ENCODE measurements at regions not wholly inside any gene's neighbourhood (a gene's known extent, or its start where the extent isn't known, plus 50 kb on each side); places are given as distances from the start of the nearest gene placed in this dataset.

DNA sequence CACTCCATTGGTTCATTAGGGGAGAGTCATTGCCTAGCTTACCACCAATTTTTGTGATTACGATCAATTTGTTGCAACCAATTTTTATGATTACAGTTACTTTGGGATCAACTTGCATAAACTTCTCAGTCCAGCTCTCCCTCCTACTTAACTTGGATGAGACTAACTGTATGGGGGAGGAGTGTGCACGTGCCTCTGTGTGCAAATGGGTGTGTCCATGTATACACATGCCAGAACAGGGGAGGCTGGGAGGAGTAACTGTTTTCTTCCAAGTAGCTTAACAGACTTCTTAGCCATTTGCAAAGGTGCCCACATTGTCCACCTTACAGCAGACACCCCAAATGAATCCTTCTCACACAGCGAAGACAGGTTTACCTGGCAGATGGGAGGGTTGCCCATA, 117.7 kb upstream of the VCX3B start:
- H4K20me1 ChIP-seq (ENCODE audit: insufficient read depth, poor library complexity, severe bottlenecking) = no peaks in the 10 kb centered on the region
- TF ChIP-seq, protein P1, sequence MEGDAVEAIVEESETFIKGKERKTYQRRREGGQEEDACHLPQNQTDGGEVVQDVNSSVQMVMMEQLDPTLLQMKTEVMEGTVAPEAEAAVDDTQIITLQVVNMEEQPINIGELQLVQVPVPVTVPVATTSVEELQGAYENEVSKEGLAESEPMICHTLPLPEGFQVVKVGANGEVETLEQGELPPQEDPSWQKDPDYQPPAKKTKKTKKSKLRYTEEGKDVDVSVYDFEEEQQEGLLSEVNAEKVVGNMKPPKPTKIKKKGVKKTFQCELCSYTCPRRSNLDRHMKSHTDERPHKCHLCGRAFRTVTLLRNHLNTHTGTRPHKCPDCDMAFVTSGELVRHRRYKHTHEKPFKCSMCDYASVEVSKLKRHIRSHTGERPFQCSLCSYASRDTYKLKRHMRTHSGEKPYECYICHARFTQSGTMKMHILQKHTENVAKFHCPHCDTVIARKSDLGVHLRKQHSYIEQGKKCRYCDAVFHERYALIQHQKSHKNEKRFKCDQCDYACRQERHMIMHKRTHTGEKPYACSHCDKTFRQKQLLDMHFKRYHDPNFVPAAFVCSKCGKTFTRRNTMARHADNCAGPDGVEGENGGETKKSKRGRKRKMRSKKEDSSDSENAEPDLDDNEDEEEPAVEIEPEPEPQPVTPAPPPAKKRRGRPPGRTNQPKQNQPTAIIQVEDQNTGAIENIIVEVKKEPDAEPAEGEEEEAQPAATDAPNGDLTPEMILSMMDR (IDR thresholded peaks at IDR 0.05; ENCODE audit: poor library complexity) = no peak
- TF ChIP-seq EZH2phosphoT487 (IDR thresholded peaks at IDR 0.05; ENCODE audit: low read depth, severe bottlenecking, unreplicated experiment) (no peak), EZH2 (IDR thresholded peaks at IDR 0.05; ENCODE audit: borderline replicate concordance) (no peak)
- no peaks in the 10 kb centered on the region for H3K9me3 ChIP-seq (ENCODE audit: low read depth)
- no peaks in the 10 kb centered on the region for H3K36me3 ChIP-seq (replicated peaks; ENCODE audit: insufficient read depth, low read depth)
- H3K4me1 ChIP-seq (ENCODE audit: insufficient read depth) = no peaks in the 10 kb centered on the region
- H3K27ac ChIP-seq = no peak overlapping the region
- H3K79me2 ChIP-seq = no peaks in the 10 kb centered on the region
- DNase-seq (ENCODE audit: low spot score) = no peak
- no peaks in the 10 kb centered on the region for H3K9me2 ChIP-seq (replicated peaks; ENCODE audit: insufficient read depth)
- no peak overlapping the region for H3K4me2 ChIP-seq
- H3K27me3 ChIP-seq = no peaks in the 10 kb centered on the region
- H2AFZ ChIP-seq = no peak overlapping the region
- WGBS (ENCODE audit: low lambda C conversion rate, missing lambda C conversion rate) = 76% methylated on average over 3 of the region's 3 CpGs
- no peak overlapping the region for H3K4me3 ChIP-seq

DNA sequence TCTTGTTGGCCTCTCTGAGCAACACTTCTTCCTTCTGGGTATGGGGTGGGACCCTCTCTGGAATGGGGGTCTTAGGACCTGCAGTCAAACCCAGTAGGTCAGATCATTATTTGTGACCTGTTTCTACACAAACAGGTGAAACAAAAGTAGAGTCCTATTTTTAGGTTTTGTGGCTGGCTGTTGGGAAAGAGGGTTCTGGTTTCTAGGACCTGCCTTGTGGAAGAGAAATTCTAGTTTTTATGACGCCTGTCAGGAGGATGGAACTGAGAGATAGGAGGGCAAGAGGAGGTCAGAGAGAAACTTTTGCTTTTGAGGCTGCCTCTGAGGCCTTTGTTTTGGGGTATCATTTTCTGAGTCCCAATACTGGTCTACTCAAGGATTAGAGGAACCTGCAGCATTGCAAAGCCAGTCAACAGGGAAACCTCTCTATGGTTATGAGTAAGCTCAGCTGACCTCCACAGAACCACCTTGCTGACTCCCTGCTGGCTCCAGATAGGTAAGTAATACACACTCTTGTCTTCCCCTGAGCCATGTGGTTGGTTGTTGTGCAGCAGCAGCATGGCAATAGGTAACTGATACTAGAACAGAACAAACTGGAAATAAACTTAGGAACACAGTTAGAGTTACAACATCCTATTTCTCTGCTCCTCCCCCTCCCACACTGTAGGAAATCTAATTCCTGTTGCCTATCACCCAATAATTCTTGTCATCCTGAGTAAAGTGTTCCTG, 114.7 kb upstream of the VCX3B start:
- no peak for DNase-seq (ENCODE audit: low spot score)
- no peaks in the 10 kb centered on the region for H3K9me2 ChIP-seq (replicated peaks; ENCODE audit: insufficient read depth)
- H3K4me3 ChIP-seq = no peak overlapping the region
- no peaks in the 10 kb centered on the region for H3K79me2 ChIP-seq
- 68% methylated on average over 1 of the region's 1 CpG for WGBS (ENCODE audit: low lambda C conversion rate, missing lambda C conversion rate)
- no peaks in the 10 kb centered on the region for H4K20me1 ChIP-seq (ENCODE audit: insufficient read depth, poor library complexity, severe bottlenecking)
- no peak overlapping the region for H3K4me2 ChIP-seq
- TF ChIP-seq EZH2phosphoT487 (IDR thresholded peaks at IDR 0.05; ENCODE audit: low read depth, severe bottlenecking, unreplicated experiment) (no peak), EZH2 (IDR thresholded peaks at IDR 0.05; ENCODE audit: borderline replicate concordance) (no peak)
- TF ChIP-seq, protein P1 (IDR thresholded peaks at IDR 0.05; ENCODE audit: poor library complexity) = no peak
- H3K36me3 ChIP-seq (replicated peaks; ENCODE audit: insufficient read depth, low read depth) = no peaks in the 10 kb centered on the region
- no peak overlapping the region for H3K27ac ChIP-seq
- no peaks in the 10 kb centered on the region for H3K9me3 ChIP-seq (ENCODE audit: low read depth)
- H3K4me1 ChIP-seq (ENCODE audit: insufficient read depth) = no peaks in the 10 kb centered on the region
- H2AFZ ChIP-seq = no peak overlapping the region
- no peaks in the 10 kb centered on the region for H3K27me3 ChIP-seq

DNA sequence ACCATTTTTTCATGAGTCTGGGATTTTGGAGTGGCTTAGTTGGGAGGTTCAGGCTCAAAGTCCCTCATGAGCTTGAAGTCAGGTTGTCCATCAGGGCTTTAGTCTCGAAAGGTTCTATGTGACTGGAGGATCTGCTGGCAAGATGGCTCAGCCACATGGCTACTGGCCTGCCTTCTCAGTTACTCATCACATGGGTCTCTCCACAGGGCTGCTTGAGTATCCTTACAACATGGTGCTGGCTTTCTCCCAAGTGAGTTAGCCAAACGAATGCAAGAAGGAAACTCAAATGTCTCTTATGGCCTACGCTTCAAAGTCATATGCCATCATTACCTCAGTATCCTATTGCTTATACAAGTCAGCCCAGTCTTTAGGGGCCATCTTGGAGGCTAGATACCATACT, 106.3 kb upstream of the VCX3B start:
- no peaks in the 10 kb centered on the region for H4K20me1 ChIP-seq (ENCODE audit: insufficient read depth, poor library complexity, severe bottlenecking)
- H3K9me3 ChIP-seq (ENCODE audit: low read depth) = no peaks in the 10 kb centered on the region
- WGBS (ENCODE audit: low lambda C conversion rate, missing lambda C conversion rate) = 64% methylated on average over 3 of the region's 3 CpGs
- TF ChIP-seq EZH2 (IDR thresholded peaks at IDR 0.05; ENCODE audit: borderline replicate concordance) = no peak
- no peak for TF ChIP-seq EZH2phosphoT487 (IDR thresholded peaks at IDR 0.05; ENCODE audit: low read depth, severe bottlenecking, unreplicated experiment)
- TF ChIP-seq, protein P1 (IDR thresholded peaks at IDR 0.05; ENCODE audit: poor library complexity) = no peak
- no peak overlapping the region for H2AFZ ChIP-seq
- DNase-seq (ENCODE audit: low spot score) = no peak
- H3K36me3 ChIP-seq (replicated peaks; ENCODE audit: insufficient read depth, low read depth) = no peaks in the 10 kb centered on the region
- no peak overlapping the region for H3K27ac ChIP-seq
- H3K79me2 ChIP-seq = no peaks in the 10 kb centered on the region
- H3K4me3 ChIP-seq = no peak overlapping the region
- H3K4me1 ChIP-seq (ENCODE audit: insufficient read depth) = no peaks in the 10 kb centered on the region
- H3K27me3 ChIP-seq = no peaks in the 10 kb centered on the region
- H3K9me2 ChIP-seq (replicated peaks; ENCODE audit: insufficient read depth) = no peaks in the 10 kb centered on the region
- no peak overlapping the region for H3K4me2 ChIP-seq
